ENCODE measurements at regions not wholly inside any gene's neighbourhood (a gene's known extent, or its start where the extent isn't known, plus 50 kb on each side); places are given as distances from the start of the nearest gene placed in this dataset.

DNA sequence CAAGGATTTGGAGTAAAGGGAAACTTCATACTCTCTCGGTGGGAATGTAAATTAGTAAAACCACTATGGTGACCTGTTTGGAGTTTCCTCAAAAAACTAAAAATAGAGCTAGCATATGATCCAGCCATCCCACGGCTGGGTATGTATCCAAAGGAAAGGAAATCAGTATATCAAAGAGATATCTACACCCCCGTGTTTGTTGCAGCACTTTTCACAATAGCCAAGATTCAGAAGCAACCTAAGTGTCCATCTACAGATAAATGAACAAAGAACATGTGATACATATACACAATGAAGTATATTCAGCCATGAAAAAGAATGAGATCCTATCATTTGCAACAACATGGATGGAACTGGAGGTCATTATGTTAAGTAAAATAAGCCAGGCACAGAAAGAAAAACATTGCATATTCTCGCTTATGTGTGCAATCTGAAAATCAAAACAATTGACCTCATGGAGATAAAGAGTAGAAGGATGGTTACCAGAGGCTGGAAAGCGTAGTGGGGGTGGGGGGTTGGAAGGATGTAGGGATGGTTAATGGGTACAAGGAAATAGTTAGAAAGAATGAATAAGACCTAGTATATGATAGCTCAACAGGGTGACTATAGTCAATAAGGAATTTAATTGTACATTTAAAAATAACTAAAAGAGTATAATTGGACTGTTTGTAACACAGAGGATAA lies 468.0 kb downstream of the BCAT1 start:
- H3K4me1 ChIP-seq (ENCODE audit: control insufficient read depth in 1 of 2, insufficient read depth in 2 of 2, low read length in 2 of 2), result no peaks in the 10 kb centered on the region
- ChIA-PET RAD21 (ENCODE audit: low non-redundant PET in 1 of 2, low total read pairs in 2 of 2, uncharacterized antibody in 2 of 2, unreplicated experiment in 2 of 2) (no interaction called here), POLR2A (no interaction called here), CTCF (no interaction called here)
- no peak overlapping the region for H2AFZ ChIP-seq (ENCODE audit: low read depth, low read length, poor library complexity, severe bottlenecking)
- no peaks in the 10 kb centered on the region for H3K79me2 ChIP-seq (ENCODE audit: insufficient read depth, low read length)
- H3K9me2 ChIP-seq (ENCODE audit: insufficient read depth), result no peaks in the 10 kb centered on the region
- no peaks in the 10 kb centered on the region for H3K27me3 ChIP-seq (ENCODE audit: insufficient read depth, low read length)
- TF ChIP-seq ZNF274 (IDR thresholded peaks at IDR 0.05; ENCODE audit: low read depth, low read length) (no peak), EZH2phosphoT487 (IDR thresholded peaks at IDR 0.05; ENCODE audit: borderline replicate concordance) (no peak), POLR2AphosphoS5 (IDR thresholded peaks at IDR 0.05; ENCODE audit: low read depth, low read length) (no peak), CEBPB (IDR thresholded peaks at IDR 0.05; ENCODE audit: low read depth) (no peak), EZH2 (IDR thresholded peaks at IDR 0.05) (no peak)
- TF ChIP-seq, protein P1, sequence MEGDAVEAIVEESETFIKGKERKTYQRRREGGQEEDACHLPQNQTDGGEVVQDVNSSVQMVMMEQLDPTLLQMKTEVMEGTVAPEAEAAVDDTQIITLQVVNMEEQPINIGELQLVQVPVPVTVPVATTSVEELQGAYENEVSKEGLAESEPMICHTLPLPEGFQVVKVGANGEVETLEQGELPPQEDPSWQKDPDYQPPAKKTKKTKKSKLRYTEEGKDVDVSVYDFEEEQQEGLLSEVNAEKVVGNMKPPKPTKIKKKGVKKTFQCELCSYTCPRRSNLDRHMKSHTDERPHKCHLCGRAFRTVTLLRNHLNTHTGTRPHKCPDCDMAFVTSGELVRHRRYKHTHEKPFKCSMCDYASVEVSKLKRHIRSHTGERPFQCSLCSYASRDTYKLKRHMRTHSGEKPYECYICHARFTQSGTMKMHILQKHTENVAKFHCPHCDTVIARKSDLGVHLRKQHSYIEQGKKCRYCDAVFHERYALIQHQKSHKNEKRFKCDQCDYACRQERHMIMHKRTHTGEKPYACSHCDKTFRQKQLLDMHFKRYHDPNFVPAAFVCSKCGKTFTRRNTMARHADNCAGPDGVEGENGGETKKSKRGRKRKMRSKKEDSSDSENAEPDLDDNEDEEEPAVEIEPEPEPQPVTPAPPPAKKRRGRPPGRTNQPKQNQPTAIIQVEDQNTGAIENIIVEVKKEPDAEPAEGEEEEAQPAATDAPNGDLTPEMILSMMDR (IDR thresholded peaks at IDR 0.05 in 2 of 3, conservative IDR thresholded peaks at IDR 0.05 in 1 of 3; ENCODE audit: borderline replicate concordance in 1 of 3, insufficient read depth in 1 of 3, low read depth in 2 of 3, low read length in 2 of 3), result no peak
- H3K9me3 ChIP-seq (ENCODE audit: control insufficient read depth in 1 of 2, insufficient read depth in 1 of 2, low read depth in 1 of 2, low read length in 2 of 2), result peaks cover 5 to 22% of the 10 kb centered on the region in 2 experiments; a peak in 2 of 4 replicates
- no peak for DNase-seq (ENCODE audit: low read depth, low spot score)
- no peak overlapping the region for H3K9ac ChIP-seq (ENCODE audit: low read length)
- H3K36me3 ChIP-seq (ENCODE audit: control insufficient read depth in 1 of 2, insufficient read depth in 2 of 2, low read length in 2 of 2), result no peaks in the 10 kb centered on the region; a peak in 1 of 4 replicates
- H4K20me1 ChIP-seq (ENCODE audit: insufficient read depth), result no peaks in the 10 kb centered on the region
- ATAC-seq, result no peak
- BruUV-seq (replicated peaks), result no TSS peak
- intact Hi-C loops (cut with micrococcal nuclease), result no loop called here
- no peak overlapping the region for H3K27ac ChIP-seq (ENCODE audit: low read depth, low read length)
- H3K4me2 ChIP-seq (ENCODE audit: low read length), result no peak overlapping the region
- H3K4me3 ChIP-seq (replicated peaks in 1 of 2; ENCODE audit: low read depth in 1 of 2, low read length in 2 of 2), result no peak overlapping the region

DNA sequence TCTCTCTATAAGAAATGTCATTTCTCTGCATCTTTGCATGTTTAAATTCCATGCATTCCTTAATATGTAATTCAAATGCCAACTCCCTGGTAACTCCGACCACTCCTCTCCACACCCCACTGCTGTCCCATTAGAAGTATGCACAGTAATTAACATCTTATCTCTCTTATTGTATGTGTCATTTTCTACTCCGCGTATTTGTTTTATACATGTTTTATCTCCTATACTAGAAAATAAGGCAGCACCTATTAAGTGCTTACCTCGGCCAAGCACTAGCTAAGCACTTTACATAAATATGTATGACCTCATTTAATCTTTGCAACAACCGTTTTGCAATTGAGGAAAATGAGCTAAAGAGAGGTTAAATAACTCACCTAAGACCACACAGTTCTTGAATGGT lies 469.8 kb downstream of the BCAT1 start:
- H3K9ac ChIP-seq (ENCODE audit: low read length), result no peak overlapping the region
- POLR2A ChIA-PET, result no interaction called here
- BruUV-seq (replicated peaks), result no TSS peak
- no peak overlapping the region for H3K4me2 ChIP-seq (ENCODE audit: low read length)
- H3K4me3 ChIP-seq (replicated peaks in 1 of 2; ENCODE audit: low read depth in 1 of 2, low read length in 2 of 2), result no peak overlapping the region
- RAD21 ChIA-PET (ENCODE audit: low non-redundant PET in 1 of 2, low total read pairs in 2 of 2, uncharacterized antibody in 2 of 2, unreplicated experiment in 2 of 2), result no interaction called here
- H4K20me1 ChIP-seq (ENCODE audit: insufficient read depth), result no peaks in the 10 kb centered on the region
- H3K27ac ChIP-seq (ENCODE audit: low read depth, low read length), result no peak overlapping the region
- H2AFZ ChIP-seq (ENCODE audit: low read depth, low read length, poor library complexity, severe bottlenecking), result no peak overlapping the region
- H3K79me2 ChIP-seq (ENCODE audit: insufficient read depth, low read length), result no peaks in the 10 kb centered on the region
- CTCF ChIA-PET, result no interaction called here
- H3K4me1 ChIP-seq (ENCODE audit: control insufficient read depth in 1 of 2, insufficient read depth in 2 of 2, low read length in 2 of 2), result no peaks in the 10 kb centered on the region
- no peaks in the 10 kb centered on the region; a peak in 1 of 4 replicates for H3K36me3 ChIP-seq (ENCODE audit: control insufficient read depth in 1 of 2, insufficient read depth in 2 of 2, low read length in 2 of 2)
- intact Hi-C loops (cut with micrococcal nuclease), result no loop called here
- ATAC-seq, result no peak
- H3K27me3 ChIP-seq (ENCODE audit: insufficient read depth, low read length), result no peaks in the 10 kb centered on the region
- H3K9me2 ChIP-seq (ENCODE audit: insufficient read depth), result no peaks in the 10 kb centered on the region
- H3K9me3 ChIP-seq (ENCODE audit: control insufficient read depth in 1 of 2, insufficient read depth in 1 of 2, low read depth in 1 of 2, low read length in 2 of 2), result peaks cover 9 to 26% of the 10 kb centered on the region in 2 experiments; a peak in 2 of 4 replicates
- no peak for DNase-seq (ENCODE audit: low read depth, low spot score)
- no peak for TF ChIP-seq JUND (IDR thresholded peaks at IDR 0.05)
- no peak for TF ChIP-seq RAD21 (IDR thresholded peaks at IDR 0.05; ENCODE audit: low read depth)
- TF ChIP-seq CBX3 (IDR thresholded peaks at IDR 0.05; ENCODE audit: low read depth), result no peak
- TF ChIP-seq SIN3A (IDR thresholded peaks at IDR 0.05; ENCODE audit: low read depth), result no peak
- TF ChIP-seq POLR2AphosphoS5 (IDR thresholded peaks at IDR 0.05; ENCODE audit: low read depth, low read length), result no peak
- no peak for TF ChIP-seq SP1 (IDR thresholded peaks at IDR 0.05; ENCODE audit: low read depth)
- TF ChIP-seq EZH2 (IDR thresholded peaks at IDR 0.05), result no peak
- no peak for TF ChIP-seq POLR2A (IDR thresholded peaks at IDR 0.05; ENCODE audit: borderline replicate concordance, extremely low read depth, insufficient read depth, insufficient read length)
- TF ChIP-seq, protein P1 (IDR thresholded peaks at IDR 0.05 in 2 of 3, conservative IDR thresholded peaks at IDR 0.05 in 1 of 3; ENCODE audit: borderline replicate concordance in 1 of 3, insufficient read depth in 1 of 3, low read depth in 2 of 3, low read length in 2 of 3), result no peak
- no peak for TF ChIP-seq FOSL1 (IDR thresholded peaks at IDR 0.05; ENCODE audit: low read depth)
- TF ChIP-seq YY1 (IDR thresholded peaks at IDR 0.05; ENCODE audit: extremely low read depth, insufficient replicate concordance, low read depth, low read length), result no peak
- no peak for TF ChIP-seq EZH2phosphoT487 (IDR thresholded peaks at IDR 0.05; ENCODE audit: borderline replicate concordance)
- TF ChIP-seq SRF (IDR thresholded peaks at IDR 0.05; ENCODE audit: low read depth), result no peak
- TF ChIP-seq CEBPB (IDR thresholded peaks at IDR 0.05; ENCODE audit: low read depth), result no peak
- no peak for TF ChIP-seq ZFX (IDR thresholded peaks at IDR 0.05)
- TF ChIP-seq, protein P2, sequence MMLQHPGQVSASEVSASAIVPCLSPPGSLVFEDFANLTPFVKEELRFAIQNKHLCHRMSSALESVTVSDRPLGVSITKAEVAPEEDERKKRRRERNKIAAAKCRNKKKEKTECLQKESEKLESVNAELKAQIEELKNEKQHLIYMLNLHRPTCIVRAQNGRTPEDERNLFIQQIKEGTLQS (IDR thresholded peaks at IDR 0.05), result no peak

All from HCT116 (cell line).